PC-3 (cell line): ENCODE measurements at regions not wholly inside any gene's neighbourhood (a gene's known extent, or its start where the extent isn't known, plus 50 kb on each side); places are given as distances from the start of the nearest gene placed in this dataset.
A peak's percentile ranks its signal among the peaks of the same experiment; 100 is the strongest.

Source experiments
- ATAC-seq: fragments of 200-7000 bp; cut with Tn5 transposase; 2 replicates; pipeline ENCODE4 v1.9.1; 2020; ENCODE audit warnings: mild to moderate bottlenecking, moderate library complexity
- BruUV-seq: library from RNA; stranded (reverse); fragments of 400-500 nt; replicated peaks from 2 replicates; lab custom pipeline; 2021; lab: Mats Ljungman, UMichigan
- CTCF ChIA-PET: fragments of 300-600 bp; sonication (Branson Sonifier 250); formaldehyde crosslinking; loops from one replicate; lab custom pipeline; 2022; ENCODE audit warnings: antibody characterized with exemption; lab: Charles Lee
- POLR2A ChIA-PET: fragments of 300-600 bp; sonication (Branson Sonifier 250); formaldehyde crosslinking; loops from one replicate; lab custom pipeline; 2022; ENCODE audit warnings: antibody characterized with exemption; ENCODE audit not compliant: unreplicated experiment; lab: Charles Lee
- DNase-seq: peaks from one replicate; pipeline ENCODE4 v3.0.0-alpha.2; 2015
- H2AFZ ChIP-seq: fragments of 300-600 bp; sonication (generic); 2 replicates; pipeline ENCODE4 v1.6.0; 2016; ENCODE audit warnings: antibody characterized with exemption, low read length
- H3F3A ChIP-seq: fragments of 300-600 bp; sonication (generic); one replicate; pipeline ENCODE4 v1.6.0; 2017; ENCODE audit warnings: antibody characterized with exemption, low read length, control low read depth, mild to moderate bottlenecking; ENCODE audit not compliant: unreplicated experiment
- H3K27ac ChIP-seq: fragments of 300-600 bp; sonication (generic); 2 replicates; pipeline ENCODE4 v1.5.1; 2016; ENCODE audit warnings: mild to moderate bottlenecking, low read length
- H3K27me3 ChIP-seq: fragments of 300-600 bp; sonication (generic); 2 replicates; pipeline ENCODE4 v1.6.1; 2016; ENCODE audit warnings: low read length, mixed read lengths
- H3K36me3 ChIP-seq: fragments of 300-600 bp; sonication (generic); 2 replicates; pipeline ENCODE4 v1.6.1; 2016; ENCODE audit warnings: low read depth, mixed run types, low read length, mixed read lengths
- H3K4me1 ChIP-seq: fragments of 300-600 bp; sonication (generic); 2 replicates; pipeline ENCODE4 v1.5.1; 2016; ENCODE audit warnings: low read length; ENCODE audit not compliant: insufficient read depth
- H3K4me2 ChIP-seq: fragments of 300-600 bp; sonication (generic); 2 replicates; pipeline ENCODE4 v1.6.0; 2016; ENCODE audit warnings: low read length
- H3K4me3 ChIP-seq: fragments of 300-600 bp; sonication (generic); 2 replicates; pipeline ENCODE4 v1.5.1; 2016; ENCODE audit warnings: mild to moderate bottlenecking, low read length, mixed read lengths
- H3K79me2 ChIP-seq: fragments of 300-600 bp; sonication (generic); 2 replicates; pipeline ENCODE4 v1.6.1; 2017; ENCODE audit warnings: low read length, mixed read lengths
- H3K9ac ChIP-seq: fragments of 300-600 bp; sonication (generic); 2 replicates; pipeline ENCODE4 v1.6.0; 2016; ENCODE audit warnings: mild to moderate bottlenecking, low read length
- H3K9me2 ChIP-seq: fragments of 300-600 bp; sonication (generic); replicated peaks from 2 replicates; pipeline ENCODE4 v1.6.1; 2016; ENCODE audit warnings: mixed run types, low read length, mixed read lengths
- H3K9me3 ChIP-seq: fragments of 300-600 bp; sonication (generic); 2 replicates; pipeline ENCODE4 v1.6.1; 2016; ENCODE audit warnings: low read length, mixed read lengths
- H4K20me1 ChIP-seq: fragments of 300-600 bp; sonication (generic); 2 replicates; pipeline ENCODE4 v1.6.1; 2016; ENCODE audit warnings: low read length, mixed read lengths
- EZH2 ChIP-seq: fragments of 300-600 bp; sonication (generic); IDR thresholded peaks from one replicate; pipeline ENCODE4 v1.6.1; 2017; ENCODE audit warnings: antibody characterized with exemption, mild to moderate bottlenecking, low read length; ENCODE audit not compliant: unreplicated experiment
- EZH2phosphoT487 ChIP-seq: fragments of 300-600 bp; sonication (generic); IDR thresholded peaks from 2 replicates; pipeline ENCODE4 v1.6.1; 2018; ENCODE audit warnings: mild to moderate bottlenecking, antibody characterized with exemption, low read length, borderline replicate concordance
- intact Hi-C: fragments of 100-400 bp; cut with micrococcal nuclease; formaldehyde crosslinking; loops from 2 replicates; pipeline ENCODE4 v1.9.0; 2023
- TF ChIP-seq, protein P1 (sequence below): fragments of 300-600 bp; sonication (generic); conservative IDR thresholded peaks from 2 replicates; pipeline ENCODE4 v1.5.1; 2017; ENCODE audit warnings: antibody characterized with exemption, low read depth, mild to moderate bottlenecking, low read length

DNA sequence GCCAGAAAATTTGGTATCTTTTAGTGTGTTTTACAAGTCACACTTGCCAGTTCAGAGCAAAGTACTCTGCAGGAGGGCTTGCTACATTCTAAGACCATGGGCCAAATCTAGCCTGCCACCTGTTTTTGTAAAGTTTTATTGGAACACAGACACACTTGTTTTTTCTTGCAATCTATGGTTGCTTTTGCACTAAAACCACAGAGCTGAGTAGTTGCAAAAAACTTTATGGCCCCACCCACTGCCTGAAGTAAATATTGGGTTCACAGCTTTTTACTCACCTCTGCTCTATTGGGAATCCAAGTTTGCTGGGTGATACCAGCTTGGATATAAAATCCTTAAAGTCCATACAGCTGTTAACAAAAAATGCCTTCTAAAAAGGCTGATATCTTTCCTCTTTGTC is 109.0 kb downstream of the ZFP64 start:
- H3K9ac ChIP-seq: no peak overlapping the region
- no peaks in the 10 kb centered on the region for H3F3A ChIP-seq
- ChIA-PET POLR2A (interaction anchor here (0.6 kb wide), 1 partner anchor 125 kb away, joined by 3 read pairs; no protein-coding TSS in a partner anchor), CTCF (interaction anchor here (0.5 to 1.1 kb wide), 3 partner anchors 12 to 387 kb away, joined by 3 read pairs; no protein-coding TSS in a partner anchor)
- H3K4me3 ChIP-seq: no peak overlapping the region
- peaks cover 16% of the 10 kb centered on the region for H3K4me1 ChIP-seq
- ATAC-seq (peak; percentile 60), DNase-seq (peak; percentile 63)
- TF ChIP-seq, protein P1, sequence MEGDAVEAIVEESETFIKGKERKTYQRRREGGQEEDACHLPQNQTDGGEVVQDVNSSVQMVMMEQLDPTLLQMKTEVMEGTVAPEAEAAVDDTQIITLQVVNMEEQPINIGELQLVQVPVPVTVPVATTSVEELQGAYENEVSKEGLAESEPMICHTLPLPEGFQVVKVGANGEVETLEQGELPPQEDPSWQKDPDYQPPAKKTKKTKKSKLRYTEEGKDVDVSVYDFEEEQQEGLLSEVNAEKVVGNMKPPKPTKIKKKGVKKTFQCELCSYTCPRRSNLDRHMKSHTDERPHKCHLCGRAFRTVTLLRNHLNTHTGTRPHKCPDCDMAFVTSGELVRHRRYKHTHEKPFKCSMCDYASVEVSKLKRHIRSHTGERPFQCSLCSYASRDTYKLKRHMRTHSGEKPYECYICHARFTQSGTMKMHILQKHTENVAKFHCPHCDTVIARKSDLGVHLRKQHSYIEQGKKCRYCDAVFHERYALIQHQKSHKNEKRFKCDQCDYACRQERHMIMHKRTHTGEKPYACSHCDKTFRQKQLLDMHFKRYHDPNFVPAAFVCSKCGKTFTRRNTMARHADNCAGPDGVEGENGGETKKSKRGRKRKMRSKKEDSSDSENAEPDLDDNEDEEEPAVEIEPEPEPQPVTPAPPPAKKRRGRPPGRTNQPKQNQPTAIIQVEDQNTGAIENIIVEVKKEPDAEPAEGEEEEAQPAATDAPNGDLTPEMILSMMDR: no peak
- TF ChIP-seq EZH2phosphoT487 (no peak), EZH2 (no peak)
- no peaks in the 10 kb centered on the region for H3K27me3 ChIP-seq
- H4K20me1 ChIP-seq: no peaks in the 10 kb centered on the region
- peaks cover 10% of the 10 kb centered on the region for H3K9me3 ChIP-seq
- H3K9me2 ChIP-seq: no peaks in the 10 kb centered on the region
- peaks cover 11% of the 10 kb centered on the region for H3K36me3 ChIP-seq
- intact Hi-C loops: loop anchor here (1.0 to 2.0 kb wide), 5 partner anchors 38 to 710 kb away; no protein-coding TSS in a partner anchor
- peak overlapping the region; percentile 11 for H3K4me2 ChIP-seq
- no peaks in the 10 kb centered on the region for H3K79me2 ChIP-seq
- H2AFZ ChIP-seq: no peak overlapping the region
- no TSS peak for BruUV-seq
- no peak overlapping the region for H3K27ac ChIP-seq

DNA sequence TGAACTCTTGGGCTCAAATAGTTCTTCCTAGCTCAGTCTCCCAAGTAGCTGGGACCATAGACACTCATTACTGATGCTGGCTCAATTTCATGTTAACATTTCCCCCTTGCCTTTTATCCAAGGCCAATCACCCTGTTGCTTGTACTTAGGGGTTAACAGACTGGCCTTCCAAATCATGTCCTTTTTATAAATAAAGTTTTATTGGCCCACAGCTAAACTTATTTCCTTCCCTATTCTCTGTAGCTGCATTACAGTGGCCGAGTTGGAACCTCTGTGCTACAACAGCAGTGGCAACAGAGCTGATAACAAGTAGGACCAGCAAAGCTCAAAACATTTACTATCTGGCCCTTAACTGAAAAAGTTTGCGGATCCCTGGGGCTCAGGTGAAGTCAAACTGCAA is 109.8 kb downstream of the ZFP64 start:
- no peak for ATAC-seq
- CTCF ChIA-PET: interaction anchor here (0.7 kb wide), 1 partner anchor 17 kb away, joined by 3 read pairs; no protein-coding TSS in a partner anchor

DNA sequence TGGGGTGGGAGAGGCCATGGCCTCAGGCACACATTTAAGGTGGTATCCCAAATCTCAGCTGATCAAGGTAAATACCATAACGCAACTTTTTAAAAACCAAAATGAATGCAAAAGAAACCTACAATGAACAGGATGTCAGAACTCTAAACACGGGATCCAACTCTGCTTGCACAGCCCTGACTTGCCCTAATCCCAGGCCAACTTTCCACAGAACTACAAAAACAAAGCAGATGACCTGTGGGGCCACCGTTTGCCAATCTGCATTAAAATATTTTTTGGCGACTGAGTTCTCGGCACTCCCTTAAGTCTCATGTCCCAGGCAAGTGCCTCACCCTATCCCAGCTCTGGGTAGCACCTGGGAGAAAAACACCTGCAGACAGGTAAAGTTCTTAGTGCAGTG is 110.5 kb downstream of the ZFP64 start:
- intact Hi-C loops: no loop called here
- Histone ChIP-seq H3K79me2 (no peaks in the 10 kb centered on the region), H3K9me2 (no peaks in the 10 kb centered on the region), H3F3A (no peaks in the 10 kb centered on the region), H4K20me1 (no peaks in the 10 kb centered on the region), H2AFZ (no peak overlapping the region), H3K4me2 (no peak overlapping the region), H3K27ac (no peak overlapping the region), H3K27me3 (no peaks in the 10 kb centered on the region), H3K9me3 (no peaks in the 10 kb centered on the region), H3K36me3 (no peaks in the 10 kb centered on the region), H3K4me3 (no peak overlapping the region), H3K4me1 (peaks cover 16% of the 10 kb centered on the region), H3K9ac (no peak overlapping the region)
- TF ChIP-seq EZH2 (no peak), EZH2phosphoT487 (no peak)
- TF ChIP-seq, protein P1: no peak
- ChIA-PET CTCF (no interaction called here), POLR2A (no interaction called here)
- no TSS peak for BruUV-seq
- no peak for ATAC-seq
- DNase-seq: no peak

More for the DNA sequence above, 109.8 kb downstream of the ZFP64 start:
- no peaks in the 10 kb centered on the region for H3K9me2 ChIP-seq
- POLR2A ChIA-PET: interaction anchor here (0.6 kb wide), 1 partner anchor 386 kb away, joined by 3 read pairs; no protein-coding TSS in a partner anchor
- H4K20me1 ChIP-seq: no peaks in the 10 kb centered on the region
- H2AFZ ChIP-seq: no peak overlapping the region
- TF ChIP-seq EZH2 (no peak), EZH2phosphoT487 (no peak)
- TF ChIP-seq, protein P1: no peak
- H3K4me3 ChIP-seq: no peak overlapping the region
- no TSS peak for BruUV-seq
- no peak overlapping the region for H3K27ac ChIP-seq
- H3K36me3 ChIP-seq: peaks cover 2% of the 10 kb centered on the region
- no peaks in the 10 kb centered on the region for H3F3A ChIP-seq
- no peaks in the 10 kb centered on the region for H3K27me3 ChIP-seq
- H3K9ac ChIP-seq: no peak overlapping the region
- H3K79me2 ChIP-seq: no peaks in the 10 kb centered on the region
- intact Hi-C loops: loop anchor here (1.0 to 2.0 kb wide), 3 partner anchors 37 to 442 kb away; no protein-coding TSS in a partner anchor
- DNase-seq: no peak
- no peak overlapping the region for H3K4me2 ChIP-seq
- peaks cover 16% of the 10 kb centered on the region for H3K4me1 ChIP-seq
- H3K9me3 ChIP-seq: peaks cover 2% of the 10 kb centered on the region
